Hematopoietic multipotent progenitor cell treated with erythropoietin and hydrocortisone succinate and interleukin-3 and kit ligand, for 8 days (in vitro differentiated cells): ENCODE measurements at regions not wholly inside any gene's neighbourhood (a gene's known extent, or its start where the extent isn't known, plus 50 kb on each side); places are given as distances from the start of the nearest gene placed in this dataset.

Experiments
- DNase-seq: peaks from one replicate; pipeline ENCODE4 v3.0.0-alpha.2; 2015

- no peak for DNase-seq
Observed at GRCh38 chr15:67992834-67993233, 61.3 kb upstream of the PIAS1 start.

DNA sequence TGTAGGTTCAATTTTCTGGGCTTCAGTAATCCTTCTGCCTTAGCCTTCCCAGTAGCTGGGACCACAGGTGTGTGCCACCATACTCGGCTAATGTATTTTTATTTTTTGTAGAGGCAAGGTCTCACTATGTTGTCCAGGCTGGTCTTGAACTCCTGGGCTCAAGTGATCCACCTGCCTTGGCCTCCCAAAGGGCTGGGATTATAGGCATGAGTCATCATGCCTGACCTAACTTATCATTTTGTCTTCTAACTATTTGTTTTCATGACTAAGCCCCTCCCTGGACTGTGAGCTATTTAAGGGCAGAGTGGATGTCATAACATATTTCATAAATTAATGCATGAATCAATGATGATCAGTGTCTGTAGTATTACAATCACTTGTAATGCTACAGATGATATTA, 56.1 kb upstream of the PIAS1 start:
- DNase-seq = no peak

GRCh38 chr15:67998599-67999133, 55.4 kb upstream of the PIAS1 start:
- DNase-seq = no peak

- no peak for DNase-seq
Observed at GRCh38 chr15:67999320-68000100, 54.6 kb upstream of the PIAS1 start.

- no peak for DNase-seq
Observed at GRCh38 chr15:68000754-68001153, 53.4 kb upstream of the PIAS1 start.

GRCh38 chr15:68001811-68002210, 52.3 kb upstream of the PIAS1 start:
- DNase-seq = no peak

DNA sequence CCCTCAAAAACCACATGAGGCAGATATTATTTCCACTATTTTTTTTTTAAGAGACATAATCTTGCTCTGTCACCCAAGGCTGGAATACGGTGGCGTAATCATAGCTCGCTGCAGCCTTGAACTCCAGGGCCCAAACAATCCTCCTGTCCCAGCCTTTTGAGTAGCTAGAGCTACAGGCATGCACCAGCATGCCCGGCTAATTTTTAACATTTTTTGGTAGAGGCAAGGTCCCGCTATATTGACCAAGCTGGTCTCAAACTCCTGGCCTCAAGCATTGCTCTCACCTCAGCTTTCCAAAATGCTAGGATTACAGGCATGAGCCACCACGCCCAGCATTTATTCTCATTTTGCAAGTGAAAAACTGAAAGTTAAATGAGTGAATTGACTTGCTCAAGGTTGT, 50.8 kb upstream of the PIAS1 start:
- DNase-seq = no peak
